ENCODE measurements at regions not wholly inside any gene's neighbourhood (a gene's known extent, or its start where the extent isn't known, plus 50 kb on each side); places are given as distances from the start of the nearest gene placed in this dataset.

GRCh38 chr19:30631033-30631370, 258.8 kb downstream of the ZNF536 start:
- no peak for TF ChIP-seq EP300 (IDR thresholded peaks at IDR 0.05)
- no peak for TF ChIP-seq POLR2A (IDR thresholded peaks at IDR 0.05)

Measured in tibial nerve (tissue), 3 donors.